Uterus (tissue), 2 donors: ENCODE measurements at regions not wholly inside any gene's neighbourhood (a gene's known extent, or its start where the extent isn't known, plus 50 kb on each side); places are given as distances from the start of the nearest gene placed in this dataset.

Experiments used
- POLR2A ChIP-seq, 2 donors: fragments of 450-650 bp; IDR thresholded peaks; one replicate each; pipeline ENCODE4 v1.6.1; 2016; ENCODE audit warnings: antibody characterized with exemption in 2 of 2, mild to moderate bottlenecking in 1 of 2, moderate library complexity in 1 of 2
- TF ChIP-seq, protein P1 (sequence below), 4 experiments: fragments of 200-600 bp in 2 of 4; fragments of 450-650 bp in 2 of 4; sonication (generic) in 2 of 4; IDR thresholded peaks; one replicate each; pipeline ENCODE4 v1.5.1; 2016 to 2019; ENCODE audit warnings: antibody characterized with exemption in 4 of 4, mild to moderate bottlenecking in 2 of 4, moderate library complexity in 1 of 4

DNA sequence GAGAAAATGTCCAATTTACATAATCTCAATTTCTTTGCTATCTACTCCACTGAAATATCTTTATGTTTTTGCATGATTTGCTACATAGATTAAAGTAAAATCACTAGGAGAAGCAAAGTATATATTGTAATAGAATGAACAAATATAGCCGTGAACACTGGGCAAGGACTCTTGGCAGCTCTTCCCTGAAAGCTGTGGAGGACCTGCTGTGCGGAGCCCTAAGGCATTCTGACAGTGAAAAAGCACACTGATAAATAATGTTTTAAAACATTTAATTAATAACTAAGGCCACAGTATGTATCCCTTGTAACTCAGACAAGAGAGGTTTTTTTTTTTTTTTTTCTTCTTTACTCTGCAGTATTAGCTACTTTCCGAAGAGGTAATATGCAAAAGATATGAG is 256.1 kb upstream of the DPYD start:
- no peak for TF ChIP-seq POLR2A (IDR thresholded peaks at IDR 0.05)
- TF ChIP-seq, protein P1, sequence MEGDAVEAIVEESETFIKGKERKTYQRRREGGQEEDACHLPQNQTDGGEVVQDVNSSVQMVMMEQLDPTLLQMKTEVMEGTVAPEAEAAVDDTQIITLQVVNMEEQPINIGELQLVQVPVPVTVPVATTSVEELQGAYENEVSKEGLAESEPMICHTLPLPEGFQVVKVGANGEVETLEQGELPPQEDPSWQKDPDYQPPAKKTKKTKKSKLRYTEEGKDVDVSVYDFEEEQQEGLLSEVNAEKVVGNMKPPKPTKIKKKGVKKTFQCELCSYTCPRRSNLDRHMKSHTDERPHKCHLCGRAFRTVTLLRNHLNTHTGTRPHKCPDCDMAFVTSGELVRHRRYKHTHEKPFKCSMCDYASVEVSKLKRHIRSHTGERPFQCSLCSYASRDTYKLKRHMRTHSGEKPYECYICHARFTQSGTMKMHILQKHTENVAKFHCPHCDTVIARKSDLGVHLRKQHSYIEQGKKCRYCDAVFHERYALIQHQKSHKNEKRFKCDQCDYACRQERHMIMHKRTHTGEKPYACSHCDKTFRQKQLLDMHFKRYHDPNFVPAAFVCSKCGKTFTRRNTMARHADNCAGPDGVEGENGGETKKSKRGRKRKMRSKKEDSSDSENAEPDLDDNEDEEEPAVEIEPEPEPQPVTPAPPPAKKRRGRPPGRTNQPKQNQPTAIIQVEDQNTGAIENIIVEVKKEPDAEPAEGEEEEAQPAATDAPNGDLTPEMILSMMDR (IDR thresholded peaks at IDR 0.05), result no peak
